ENCODE measurements at regions not wholly inside any gene's neighbourhood (a gene's known extent, or its start where the extent isn't known, plus 50 kb on each side); places are given as distances from the start of the nearest gene placed in this dataset.

GRCh38 chr5:88984040-88984439 is 101.1 kb upstream of the MEF2C start:
- TF ChIP-seq POLR2A (IDR thresholded peaks at IDR 0.05) (no peak), EP300 (IDR thresholded peaks at IDR 0.05; ENCODE audit: low read depth) (no peak)
